ENCODE measurements at regions not wholly inside any gene's neighbourhood (a gene's known extent, or its start where the extent isn't known, plus 50 kb on each side); places are given as distances from the start of the nearest gene placed in this dataset.

GRCh38 chrX:857376-857775 is 226.8 kb downstream of the SHOX start:
- no peak for TF ChIP-seq CTCF (IDR thresholded peaks at IDR 0.05; ENCODE audit: insufficient read depth, low read depth, low read length)
- no peak for TF ChIP-seq EZH2 (IDR thresholded peaks at IDR 0.05; ENCODE audit: insufficient read depth, low read length)
